Astrocyte of the cerebellum (primary cell): ENCODE measurements at regions not wholly inside any gene's neighbourhood (a gene's known extent, or its start where the extent isn't known, plus 50 kb on each side); places are given as distances from the start of the nearest gene placed in this dataset.

ENCODE experiments used
- DNase-seq: peaks from one replicate; pipeline ENCODE4 v3.0.0-alpha.2; 2011; ENCODE audit warnings: low read depth
- H3K4me3 ChIP-seq: 2 replicates; pipeline ENCODE4 v1.5.1; 2011; ENCODE audit warnings: mild to moderate bottlenecking, low read depth, low read length, moderate library complexity
- CTCF ChIP-seq: IDR thresholded peaks from 2 replicates; pipeline ENCODE4 v1.5.1; 2012; ENCODE audit warnings: low read length, low read depth, moderate library complexity, mild to moderate bottlenecking; ENCODE audit errors: missing control alignments
- in situ Hi-C: cut with HindIII; loops from 2 replicates; pipeline ENCODE4 v1.10.0; 2017; ENCODE audit warnings: low sequenced_read_pairs

GRCh38 chr3:38989917-38990510 lies 61.7 kb downstream of the SCN11A start:
- no peak for TF ChIP-seq CTCF
- no peak overlapping the region for H3K4me3 ChIP-seq
- in situ Hi-C loops, result no loop called here
- no peak for DNase-seq

- TF ChIP-seq CTCF, result no peak
- no peak for DNase-seq
- in situ Hi-C loops, result no loop called here
- H3K4me3 ChIP-seq, result no peak overlapping the region
These were observed 62.8 kb downstream of the SCN11A start for GRCh38 chr3:38988955-38989354.

GRCh38 chr3:38987456-38987855 lies 64.3 kb downstream of the SCN11A start:
- in situ Hi-C loops, result no loop called here
- no peak for DNase-seq
- H3K4me3 ChIP-seq, result no peak overlapping the region
- TF ChIP-seq CTCF, result no peak

- in situ Hi-C loops, result no loop called here
- no peak overlapping the region for H3K4me3 ChIP-seq
- DNase-seq, result no peak
- no peak for TF ChIP-seq CTCF
These were observed 64.8 kb downstream of the SCN11A start for GRCh38 chr3:38986901-38987300.

GRCh38 chr3:38985981-38986380 lies 65.8 kb downstream of the SCN11A start:
- in situ Hi-C loops, result no loop called here
- no peak overlapping the region for H3K4me3 ChIP-seq
- no peak for TF ChIP-seq CTCF
- DNase-seq, result no peak

GRCh38 chr3:38985581-38985980 lies 66.2 kb downstream of the SCN11A start:
- no peak for DNase-seq
- in situ Hi-C loops, result no loop called here
- H3K4me3 ChIP-seq, result no peak overlapping the region
- no peak for TF ChIP-seq CTCF

GRCh38 chr3:38984731-38985130 lies 67.0 kb downstream of the SCN11A start:
- in situ Hi-C loops, result no loop called here
- no peak for TF ChIP-seq CTCF
- no peak for DNase-seq
- no peak overlapping the region for H3K4me3 ChIP-seq
